Dedifferentiated amniotic fluid mesenchymal stem cell (primary cell): ENCODE measurements at regions not wholly inside any gene's neighbourhood (a gene's known extent, or its start where the extent isn't known, plus 50 kb on each side); places are given as distances from the start of the nearest gene placed in this dataset.
"Not testable (repeated sequence)": the region's sequence is repeated elsewhere in the genome, so short reads cannot be mapped to it uniquely, and the experiment has no call there.

ENCODE experiments used
- DNase-seq: peaks from one replicate; pipeline ENCODE4 v3.0.0-alpha.2; 2016; ENCODE audit errors: extremely low spot score

DNA sequence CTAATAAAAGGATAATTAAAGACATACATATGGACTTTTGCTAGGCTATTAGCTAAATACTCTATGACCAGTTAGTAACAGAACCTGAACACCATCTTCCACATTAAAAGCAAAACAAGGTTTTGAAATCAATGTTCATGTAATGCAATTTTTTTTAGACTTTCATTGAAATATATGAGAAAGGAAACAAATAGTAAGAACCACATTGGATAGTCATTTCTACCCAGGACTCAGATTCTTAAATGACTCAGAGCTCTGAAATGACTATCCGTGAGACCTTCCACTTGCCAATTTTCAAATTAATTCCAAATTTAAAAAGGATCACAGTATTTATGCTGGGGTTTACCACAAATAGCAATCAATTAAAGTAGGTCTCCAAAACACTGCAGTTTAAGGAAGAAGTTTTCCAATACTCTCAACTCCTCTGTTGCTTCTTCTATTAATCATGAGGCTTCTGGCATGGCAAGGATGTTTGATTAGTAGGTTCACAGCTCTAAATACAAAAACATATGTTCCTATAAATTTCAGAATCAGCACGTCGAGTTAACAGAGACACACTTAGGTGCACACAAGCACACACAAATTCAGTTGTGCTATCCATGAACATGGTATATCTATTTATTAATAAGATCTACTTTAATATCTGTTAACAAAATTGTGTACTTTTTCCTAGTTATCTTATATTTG lies 841.0 kb downstream of the RNF144A start:
- no peak for DNase-seq

DNA sequence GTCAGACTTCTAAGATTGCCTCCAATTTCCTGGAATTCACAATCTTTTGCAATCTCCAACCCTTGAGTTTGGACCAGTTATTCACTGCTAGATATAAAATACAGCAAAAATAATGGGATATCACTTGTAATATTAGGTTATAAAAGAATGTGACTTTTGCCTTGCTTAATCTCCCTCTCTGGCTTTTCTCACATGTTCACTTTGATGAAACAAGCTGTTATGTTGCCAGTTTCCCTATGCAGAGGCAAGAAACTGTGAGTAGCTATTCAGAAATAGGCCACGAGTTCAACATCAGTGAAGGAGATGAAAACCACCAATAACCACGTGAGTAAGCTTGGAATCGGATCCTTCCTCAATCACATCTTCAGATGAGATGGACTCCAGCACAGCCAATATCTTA lies 842.7 kb downstream of the RNF144A start:
- no peak for DNase-seq

DNA sequence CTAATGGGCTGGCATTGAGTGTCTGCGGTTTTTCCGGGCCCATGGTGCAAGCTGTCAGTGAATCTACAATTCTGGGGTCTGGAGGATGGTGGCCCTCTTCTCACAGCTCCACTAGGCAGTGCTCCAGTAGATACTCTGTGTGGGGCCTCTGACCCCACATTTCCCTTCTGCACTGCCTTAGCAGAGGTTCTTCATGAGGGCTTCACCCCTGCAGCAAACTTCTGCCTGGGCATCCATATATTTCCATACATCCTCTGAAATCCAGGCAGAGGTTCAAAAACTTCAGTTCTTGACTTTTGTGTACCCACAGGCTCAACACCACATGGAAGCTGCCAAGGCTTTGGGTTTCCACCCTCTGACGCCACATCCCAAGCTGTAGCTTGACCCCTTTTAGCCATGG lies 846.2 kb downstream of the RNF144A start:
- not testable (repeated sequence) for DNase-seq

DNA sequence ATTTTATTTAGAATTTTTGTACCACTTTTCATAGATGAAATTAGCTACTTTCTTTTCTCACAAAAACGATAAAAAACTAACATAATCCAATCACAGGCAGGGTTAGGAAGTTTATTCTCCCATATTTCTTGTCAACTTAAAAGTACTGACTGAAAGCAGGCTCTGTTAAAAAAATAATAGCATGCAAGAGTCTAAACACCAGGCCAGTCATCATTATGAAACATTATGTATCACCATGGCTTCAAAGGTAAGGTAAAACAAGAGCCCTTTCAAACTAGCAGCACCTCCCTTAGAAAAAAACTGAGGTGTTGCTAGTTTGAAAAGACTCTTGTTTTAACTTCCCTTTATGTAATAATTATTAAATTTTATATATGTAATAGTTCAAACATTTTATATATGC lies 848.0 kb downstream of the RNF144A start:
- DNase-seq: no peak

DNA sequence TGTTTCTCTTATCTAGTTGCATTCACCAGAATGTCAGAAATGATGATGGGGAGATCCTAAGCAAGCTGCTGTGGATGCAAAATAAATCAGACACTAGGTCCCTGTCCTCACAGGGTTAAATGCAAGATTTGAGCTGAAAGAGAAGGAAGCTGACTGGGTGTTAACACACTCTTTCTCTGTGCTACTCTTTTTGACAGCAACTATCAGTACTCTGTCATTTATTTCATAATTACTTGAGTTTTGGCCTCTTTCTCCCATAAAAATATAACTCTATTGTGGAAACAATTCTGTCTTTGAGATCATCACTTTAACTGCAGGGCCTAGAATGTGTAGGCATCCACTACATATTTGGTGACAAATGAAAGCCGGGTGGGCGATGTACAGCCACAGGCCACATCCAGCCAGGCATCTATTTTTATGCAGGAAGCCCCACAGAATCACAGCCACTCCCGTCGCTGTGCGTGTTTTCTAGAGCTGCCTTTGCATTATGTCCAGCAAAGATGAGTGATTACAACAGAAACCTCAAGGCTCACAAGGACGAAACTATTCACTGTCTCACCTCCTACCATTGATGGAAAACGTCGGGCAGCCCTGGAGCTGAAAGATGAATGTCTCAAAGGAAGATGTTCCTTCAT lies 849.0 kb downstream of the RNF144A start:
- no peak for DNase-seq

DNA sequence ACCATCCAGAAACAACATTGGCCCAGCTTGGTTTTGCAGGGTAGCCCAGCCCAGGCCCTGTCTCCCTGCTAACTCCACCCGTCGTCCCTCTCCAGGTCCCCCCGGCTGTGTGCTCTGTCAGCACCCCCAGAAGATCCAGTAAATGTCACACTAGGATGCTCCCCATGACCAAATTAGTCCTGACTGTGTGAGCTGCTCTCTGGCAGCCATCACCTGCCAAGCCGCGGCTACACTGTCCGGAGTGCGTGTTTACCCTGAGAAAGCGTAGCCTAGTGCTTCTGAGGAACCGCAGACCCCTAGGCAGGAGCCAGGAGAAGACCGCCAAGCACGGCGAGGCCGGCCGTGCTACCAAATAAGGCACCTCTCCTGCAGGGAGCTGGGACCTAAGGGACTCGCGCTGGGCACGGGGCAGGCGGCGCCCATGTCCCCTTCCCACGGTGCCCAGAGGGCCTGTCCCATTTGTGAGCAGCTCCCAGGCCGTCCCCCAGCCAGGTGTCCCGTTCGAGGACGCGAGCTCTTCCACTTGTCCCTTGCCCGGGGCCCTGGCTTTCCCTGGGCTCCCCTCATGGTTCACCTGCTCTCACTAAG lies 849.9 kb downstream of the RNF144A start:
- no peak for DNase-seq

DNA sequence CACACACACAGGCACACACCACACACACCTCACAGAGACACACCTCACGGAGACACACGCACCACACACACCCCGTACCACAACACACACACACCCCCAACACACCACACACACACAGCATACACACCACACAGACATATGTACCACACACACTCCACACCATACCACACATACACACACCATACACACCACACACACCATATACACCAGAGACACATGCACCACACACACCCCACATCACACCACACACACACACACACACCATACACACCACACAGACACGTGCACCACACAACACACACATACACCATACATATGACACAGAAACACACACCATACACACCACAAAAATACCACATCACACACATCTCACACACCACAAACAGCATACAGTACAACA lies 850.7 kb downstream of the RNF144A start:
- no peak for DNase-seq

DNA sequence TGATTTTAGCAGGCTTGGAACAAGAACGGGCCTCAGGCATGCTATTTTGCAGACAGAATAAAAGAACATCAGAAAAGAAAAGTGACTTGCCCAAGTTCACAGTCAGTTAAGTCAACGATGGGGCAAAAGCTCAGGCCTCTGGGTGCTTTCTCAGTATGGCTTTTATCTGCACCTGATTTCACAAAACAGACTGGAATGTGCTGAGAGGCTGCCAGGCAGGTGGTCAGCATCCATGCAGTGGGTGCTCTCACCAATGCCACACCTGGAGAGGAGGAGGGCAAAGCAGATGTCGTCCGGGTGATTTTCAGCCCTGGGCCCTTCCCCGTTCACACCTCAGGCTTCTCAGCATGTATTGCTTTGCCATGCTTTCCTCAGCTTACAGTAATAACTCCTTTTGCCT lies 854.6 kb downstream of the RNF144A start:
- DNase-seq: no peak

DNA sequence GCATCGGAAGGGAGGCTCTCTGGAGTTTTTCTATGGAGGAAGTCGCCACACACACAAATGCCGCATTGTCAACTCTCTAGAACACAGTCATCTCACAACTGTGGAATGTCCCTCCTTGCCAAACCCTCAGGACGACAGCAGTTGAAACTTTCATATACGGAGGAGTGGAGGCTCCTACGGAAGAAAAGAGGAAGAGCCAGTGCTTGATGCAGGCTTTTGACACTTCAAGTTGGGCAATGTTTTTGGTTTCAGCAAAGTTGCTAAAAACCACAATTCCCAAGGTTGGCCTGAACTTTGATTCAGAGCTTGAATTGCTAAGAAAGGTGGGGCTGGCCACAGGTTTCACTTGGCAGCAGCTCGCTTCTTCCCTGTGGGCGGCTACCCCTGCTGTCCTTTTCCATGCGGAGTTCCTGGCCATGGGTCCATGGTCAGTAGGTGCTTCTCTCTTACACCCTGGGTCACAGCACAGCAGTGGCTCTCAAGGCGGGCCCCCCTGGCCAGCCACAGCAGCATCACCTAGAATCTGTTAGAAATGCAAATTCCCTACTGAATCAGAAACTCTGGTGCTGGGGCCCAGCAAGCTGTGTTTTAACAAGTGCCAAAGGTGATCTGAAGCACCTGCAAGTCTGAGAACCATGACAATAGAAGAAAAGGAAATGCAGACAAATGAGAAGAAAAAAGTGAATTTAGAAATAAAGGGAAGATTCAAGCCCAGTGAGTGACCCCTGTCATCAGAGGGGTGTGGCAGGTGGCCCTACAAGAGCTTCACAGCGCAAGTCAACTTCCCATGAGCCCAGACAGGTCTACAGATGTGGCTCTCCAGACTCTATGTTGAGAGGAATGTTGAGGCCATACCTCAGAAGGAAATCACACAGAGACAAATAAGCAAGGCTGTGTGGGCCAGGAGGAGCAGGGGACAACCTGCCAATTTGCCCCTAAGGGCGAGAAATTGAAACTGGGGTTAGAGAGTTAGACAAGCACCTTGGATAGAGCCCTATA lies 856.4 kb downstream of the RNF144A start:
- DNase-seq: no peak

DNA sequence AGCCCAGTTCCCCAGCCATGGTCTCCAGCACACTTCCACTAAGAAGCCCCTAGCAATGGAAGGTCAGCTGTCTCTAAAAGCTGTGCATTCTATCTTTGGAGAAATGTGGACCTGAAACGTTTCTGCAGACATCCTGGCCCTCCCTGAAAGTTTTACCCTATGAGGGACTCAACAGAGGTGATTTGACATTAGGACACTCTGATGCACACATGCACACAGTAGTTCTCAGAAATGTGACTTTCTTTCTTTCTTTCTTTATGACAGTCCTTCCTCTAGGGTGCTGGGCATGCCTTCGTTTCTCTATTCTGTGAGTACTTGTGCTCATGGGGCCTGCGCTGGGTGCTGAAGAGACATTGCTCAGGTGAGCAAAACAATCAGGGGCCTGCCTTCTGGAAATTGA lies 857.3 kb downstream of the RNF144A start:
- no peak for DNase-seq

DNA sequence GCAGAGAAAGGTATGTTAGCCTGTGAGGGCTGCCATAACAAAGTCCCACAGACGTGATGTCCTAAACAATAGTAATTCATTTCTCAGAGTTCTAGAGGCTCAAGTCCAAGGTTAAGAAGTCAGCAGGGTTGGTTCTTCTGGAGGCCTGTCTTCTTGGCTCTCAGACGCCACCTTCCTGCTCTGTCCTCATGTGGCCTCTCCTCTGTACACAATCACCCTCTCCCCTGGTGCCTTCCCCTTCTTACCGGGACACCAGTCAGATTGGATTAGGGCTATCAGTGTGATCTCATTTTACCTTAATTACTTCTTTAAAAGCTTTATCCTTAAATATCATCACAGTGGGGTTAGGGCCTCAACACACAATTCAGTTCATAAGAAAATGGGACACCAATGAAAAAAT lies 860.5 kb downstream of the RNF144A start:
- no peak for DNase-seq

DNA sequence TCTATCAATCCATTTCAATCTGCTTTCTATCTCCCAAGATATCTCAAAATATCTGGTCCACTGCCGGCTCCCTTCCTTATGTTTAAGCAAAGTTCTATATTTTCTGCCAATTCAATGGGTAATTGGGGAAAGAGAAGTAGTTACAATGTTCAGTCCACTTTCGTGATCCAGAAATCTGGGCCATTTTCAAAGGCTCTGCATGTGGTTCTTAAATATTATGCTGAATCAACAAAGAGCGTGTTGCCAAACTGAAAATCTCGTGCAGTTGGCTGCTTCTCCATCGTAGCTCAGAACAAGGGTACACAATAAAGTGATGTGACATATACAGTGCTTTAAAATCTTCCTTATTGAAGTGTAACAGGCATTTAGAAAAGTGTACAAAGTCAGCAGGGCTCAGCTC lies 863.1 kb downstream of the RNF144A start:
- no peak for DNase-seq

DNA sequence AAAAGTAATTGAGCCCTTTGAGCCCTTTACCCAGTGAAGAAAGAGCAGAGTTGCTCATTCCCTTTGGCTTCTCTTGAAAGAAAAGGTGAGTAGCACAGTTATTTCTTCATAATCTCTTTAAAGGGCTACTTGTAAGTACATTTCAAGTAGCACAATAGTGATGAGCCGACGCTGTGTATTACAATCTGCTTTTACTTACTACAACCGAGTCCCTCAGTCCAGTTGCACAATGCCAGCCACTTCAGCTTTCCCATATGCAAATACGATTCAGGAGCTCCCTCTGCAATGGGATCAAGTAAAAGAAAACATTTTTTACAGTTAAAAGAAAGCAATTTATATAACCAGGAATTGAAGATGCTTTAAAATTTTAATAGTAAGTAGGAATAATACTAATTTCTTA lies 868.5 kb downstream of the RNF144A start:
- DNase-seq: no peak

DNA sequence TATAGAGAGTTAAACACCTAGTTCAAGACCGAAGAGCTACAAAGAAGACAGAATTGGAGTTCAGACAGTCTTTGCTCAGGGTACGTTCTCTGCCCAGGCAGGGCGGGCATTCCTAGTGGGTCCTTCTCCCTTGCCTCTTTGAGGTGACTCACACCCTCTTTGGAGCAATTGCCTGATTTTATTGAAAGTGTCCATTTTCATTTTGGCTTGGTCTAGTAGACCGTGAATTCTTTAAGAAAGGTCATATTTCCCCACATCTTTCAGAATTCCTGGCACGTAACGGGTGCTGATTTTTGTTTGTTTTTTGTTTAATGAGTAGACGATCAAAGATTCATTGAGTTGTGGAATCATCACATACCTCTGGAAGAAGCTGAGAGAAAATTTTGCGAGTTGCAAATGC lies 871.5 kb downstream of the RNF144A start:
- DNase-seq: no peak

DNA sequence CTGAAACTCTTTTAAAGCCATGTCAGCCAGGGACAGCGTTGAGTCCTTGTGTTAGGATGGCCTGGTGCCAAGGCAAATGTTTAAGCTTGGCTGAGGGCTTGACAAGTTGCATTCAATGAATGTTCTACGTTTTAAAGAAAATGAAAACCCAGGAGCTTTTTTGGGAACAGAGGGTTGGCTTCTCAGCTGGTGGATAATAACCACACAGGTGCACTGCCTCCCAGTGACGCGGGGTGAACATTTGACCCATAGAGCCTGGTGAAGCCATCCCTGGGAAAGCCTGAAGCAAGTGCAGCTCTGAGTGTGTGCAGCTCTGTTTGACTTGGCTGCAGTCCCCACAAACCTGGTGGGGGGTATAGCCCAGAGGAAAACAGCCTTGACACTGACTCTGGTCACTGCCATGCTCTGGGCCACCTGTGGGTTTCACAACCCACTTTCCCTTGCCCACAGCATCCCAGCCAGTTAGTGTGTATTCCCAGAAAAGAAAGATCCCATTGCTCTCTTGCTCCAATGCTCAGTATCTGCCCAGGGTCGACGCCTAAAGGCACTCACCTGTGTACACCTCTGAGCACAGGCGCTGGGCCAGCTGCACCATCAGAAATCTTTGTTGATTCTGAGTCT lies 874.9 kb downstream of the RNF144A start:
- no peak for DNase-seq

DNA sequence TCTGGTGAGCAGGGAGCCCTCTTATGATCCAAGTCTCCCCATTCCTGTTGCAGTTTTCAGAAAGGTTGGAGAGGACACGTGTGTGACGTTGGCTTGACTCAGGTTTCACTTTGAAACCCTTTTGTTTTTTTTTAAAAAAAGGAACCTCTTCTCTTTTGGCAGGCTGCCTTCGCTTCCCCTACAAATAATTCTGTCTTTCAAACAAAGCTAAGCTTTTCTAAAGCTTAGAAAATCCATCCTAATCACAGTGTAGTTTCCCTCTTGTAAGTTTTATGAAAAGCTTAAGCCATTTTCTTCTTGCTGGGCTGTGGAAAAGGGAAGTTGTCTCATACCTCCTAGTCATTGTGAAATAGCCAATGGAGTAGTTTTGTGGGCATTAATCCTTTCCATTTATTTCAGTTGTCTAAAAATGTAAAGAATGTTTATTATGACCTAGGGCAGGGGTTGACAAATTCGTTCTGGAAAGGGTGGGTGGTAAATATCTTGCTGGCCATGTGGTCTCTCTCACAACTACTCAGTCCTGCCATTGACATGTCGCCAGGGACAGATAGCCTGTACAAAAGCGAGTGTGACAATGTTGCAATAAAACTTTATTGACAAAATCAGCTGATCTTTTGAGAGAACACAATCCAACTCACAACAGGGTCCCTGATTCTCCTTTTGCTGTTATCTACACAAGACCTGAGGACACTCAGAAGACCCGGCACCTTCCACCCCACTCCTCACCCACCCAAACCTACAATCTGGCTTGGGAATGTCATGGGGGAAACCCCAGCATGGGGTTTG lies 878.8 kb downstream of the RNF144A start:
- DNase-seq: peak; percentile 15

DNA sequence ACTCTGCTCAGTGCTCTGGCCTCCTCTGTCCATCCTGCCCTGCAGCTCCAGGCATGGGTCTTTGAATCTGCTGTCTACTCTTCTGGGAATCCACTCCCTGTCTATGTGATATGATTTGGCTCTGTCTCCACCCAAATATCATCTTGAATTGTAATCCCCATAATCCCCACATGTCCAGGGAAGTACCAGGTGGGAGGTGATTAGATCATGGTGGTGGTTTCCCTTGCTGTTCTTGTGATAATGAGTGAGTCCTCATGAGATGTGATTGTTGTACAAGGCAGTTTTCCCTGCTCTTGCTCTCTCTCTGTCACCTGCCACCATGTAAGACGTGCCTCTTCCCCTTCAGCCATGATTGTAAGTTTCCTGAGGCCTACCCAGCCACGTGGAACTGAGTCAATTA lies 881.8 kb upstream of the ID2 start:
- no peak for DNase-seq

DNA sequence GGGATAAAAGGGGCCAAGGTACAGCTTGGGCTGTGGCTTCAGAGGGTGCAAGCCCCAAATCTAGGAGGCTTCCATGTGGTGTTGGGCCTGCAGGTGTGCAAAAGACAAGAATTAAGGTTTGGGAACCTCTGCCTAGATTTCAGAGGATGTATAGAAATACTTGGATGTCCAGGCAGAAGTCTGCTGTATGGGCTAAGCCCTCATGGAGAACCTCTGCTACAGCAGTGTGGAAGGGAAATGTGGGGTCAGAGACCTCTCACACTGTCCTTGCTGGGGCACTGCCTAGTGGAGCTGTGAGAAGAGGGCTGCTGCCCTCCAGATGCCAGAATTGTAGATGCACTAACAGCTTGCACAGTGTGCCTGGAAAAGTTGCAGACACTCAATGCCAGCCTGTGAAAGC lies 880.6 kb upstream of the ID2 start:
- DNase-seq: no peak

DNA sequence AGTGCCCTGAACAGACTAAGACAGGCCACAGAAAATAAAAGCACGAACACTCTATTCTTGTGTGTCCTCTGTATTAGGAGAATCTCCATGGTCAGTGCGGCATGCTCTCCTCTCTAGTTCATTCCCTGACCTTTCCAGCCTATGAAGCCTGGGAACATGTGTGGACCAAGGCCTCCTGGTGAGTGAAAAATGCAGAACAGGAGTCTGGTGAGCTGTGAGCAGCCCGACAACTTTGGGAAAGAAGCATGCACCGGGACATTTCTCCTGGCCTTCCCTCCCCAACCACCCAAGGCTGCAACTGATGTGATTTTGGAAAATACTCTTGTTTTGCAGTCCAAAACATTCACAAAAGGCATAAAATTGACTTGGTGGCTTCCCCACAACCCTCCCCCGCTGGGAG lies 878.3 kb upstream of the ID2 start:
- no peak for DNase-seq

DNA sequence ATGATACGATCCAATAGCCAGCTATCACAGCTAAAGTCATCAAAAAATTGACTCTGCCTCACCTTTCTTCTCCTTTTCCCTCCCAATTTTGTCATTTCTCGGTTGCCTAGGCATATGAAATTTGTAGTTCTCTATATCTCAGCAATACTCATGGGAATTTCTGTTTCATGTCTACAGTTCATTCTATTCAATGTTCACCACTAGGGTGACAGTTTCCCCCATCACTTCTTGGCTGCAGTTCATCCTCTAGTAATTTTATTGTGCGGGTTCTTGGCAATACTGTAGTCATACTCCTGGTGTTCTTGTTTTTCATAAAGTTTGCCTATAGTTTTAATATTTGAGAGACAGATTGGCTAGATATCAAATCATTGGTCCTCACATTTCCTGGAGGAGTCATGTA lies 872.2 kb upstream of the ID2 start:
- DNase-seq: no peak

DNA sequence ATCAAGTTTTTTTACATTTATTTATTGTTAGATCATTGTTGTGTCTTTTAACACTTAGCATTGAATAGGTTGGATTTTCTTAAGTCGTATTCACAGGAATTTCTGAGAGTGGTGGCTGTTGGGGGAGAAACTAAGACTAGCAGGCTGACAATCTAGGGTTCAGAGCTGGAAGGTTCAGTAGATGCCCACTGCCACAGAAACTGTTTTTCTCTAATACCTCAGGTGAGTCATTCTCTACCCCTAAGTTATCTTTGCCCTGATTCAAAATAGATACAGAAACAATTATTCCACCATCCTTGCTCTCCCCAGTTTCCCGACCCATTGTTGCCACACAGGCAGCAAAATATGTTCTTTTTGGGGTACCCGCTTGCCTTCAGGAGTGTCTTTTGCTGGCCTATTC lies 870.8 kb upstream of the ID2 start:
- DNase-seq: no peak
